A673 (cell line): ENCODE measurements at regions not wholly inside any gene's neighbourhood (a gene's known extent, or its start where the extent isn't known, plus 50 kb on each side); places are given as distances from the start of the nearest gene placed in this dataset.

Experiments used
- CTCF ChIP-seq: fragments of 300-800, 200-600 bp; sonication (generic); conservative IDR thresholded peaks from 2 replicates; pipeline ENCODE4 v1.5.1; 2017; ENCODE audit warnings: low read depth, mild to moderate bottlenecking, antibody characterized with exemption, low read length, moderate library complexity, mixed read lengths
- EZH2 ChIP-seq: fragments of 200-600 bp; sonication (generic); IDR thresholded peaks from 2 replicates; pipeline ENCODE4 v1.6.1; 2017; ENCODE audit warnings: borderline replicate concordance, low read depth, mild to moderate bottlenecking, mixed read lengths, antibody characterized with exemption, low read length; ENCODE audit not compliant: poor library complexity, severe bottlenecking

GRCh38 chr5:163135849-163136248, 301.5 kb upstream of the CCNG1 start:
- TF ChIP-seq CTCF (no peak), EZH2 (no peak)
